ENCODE measurements at regions not wholly inside any gene's neighbourhood (a gene's known extent, or its start where the extent isn't known, plus 50 kb on each side); places are given as distances from the start of the nearest gene placed in this dataset.

DNA sequence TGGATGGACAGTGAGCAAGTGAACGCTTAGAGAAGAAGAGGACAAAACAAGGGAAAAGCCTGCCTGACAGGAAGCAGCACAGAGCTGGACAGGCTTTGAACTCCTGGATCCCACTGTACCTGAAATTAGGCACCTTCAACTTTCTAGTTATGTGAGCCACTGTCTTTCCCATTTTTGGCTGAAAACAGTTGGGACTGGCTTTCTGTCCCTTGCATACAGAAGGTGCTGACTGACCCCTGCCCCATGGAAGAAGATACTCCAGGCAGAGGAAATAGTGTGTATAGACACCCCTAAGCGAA lies 122.8 kb downstream of the CEBPB start:
- Histone ChIP-seq H3K27me3 (ENCODE audit: insufficient read depth, low read length, poor library complexity, severe bottlenecking) (no peaks in the 10 kb centered on the region), H4K20me1 (ENCODE audit: insufficient read depth, low read length, poor library complexity, severe bottlenecking) (no peaks in the 10 kb centered on the region), H3F3A (ENCODE audit: low read depth) (no peaks in the 10 kb centered on the region; the same call in 1 of the 2 replicates), H3K36me3 (ENCODE audit: insufficient read depth, low read length) (no peaks in the 10 kb centered on the region), H3K9me3 (ENCODE audit: insufficient read depth, low read depth, low read length) (no peaks in the 10 kb centered on the region), H3K9ac (ENCODE audit: low read depth, low read length, poor library complexity, severe bottlenecking) (no peak overlapping the region), H3K4me3 (ENCODE audit: low read length, poor library complexity, severe bottlenecking) (no peak overlapping the region), H3K4me2 (ENCODE audit: low read depth, low read length, poor library complexity, severe bottlenecking) (no peak overlapping the region), H2AFZ (ENCODE audit: low read length) (no peak overlapping the region), H3K9me2 (replicated peaks; ENCODE audit: low read depth, low read length) (no peaks in the 10 kb centered on the region), H3K79me2 (ENCODE audit: insufficient read depth, low read length) (no peaks in the 10 kb centered on the region), H3K4me1 (ENCODE audit: insufficient read depth, low read length, poor library complexity, severe bottlenecking) (no peaks in the 10 kb centered on the region)
- TF ChIP-seq EZH2phosphoT487 (IDR thresholded peaks at IDR 0.05; ENCODE audit: borderline replicate concordance) = no peak
- TF ChIP-seq, protein P1, sequence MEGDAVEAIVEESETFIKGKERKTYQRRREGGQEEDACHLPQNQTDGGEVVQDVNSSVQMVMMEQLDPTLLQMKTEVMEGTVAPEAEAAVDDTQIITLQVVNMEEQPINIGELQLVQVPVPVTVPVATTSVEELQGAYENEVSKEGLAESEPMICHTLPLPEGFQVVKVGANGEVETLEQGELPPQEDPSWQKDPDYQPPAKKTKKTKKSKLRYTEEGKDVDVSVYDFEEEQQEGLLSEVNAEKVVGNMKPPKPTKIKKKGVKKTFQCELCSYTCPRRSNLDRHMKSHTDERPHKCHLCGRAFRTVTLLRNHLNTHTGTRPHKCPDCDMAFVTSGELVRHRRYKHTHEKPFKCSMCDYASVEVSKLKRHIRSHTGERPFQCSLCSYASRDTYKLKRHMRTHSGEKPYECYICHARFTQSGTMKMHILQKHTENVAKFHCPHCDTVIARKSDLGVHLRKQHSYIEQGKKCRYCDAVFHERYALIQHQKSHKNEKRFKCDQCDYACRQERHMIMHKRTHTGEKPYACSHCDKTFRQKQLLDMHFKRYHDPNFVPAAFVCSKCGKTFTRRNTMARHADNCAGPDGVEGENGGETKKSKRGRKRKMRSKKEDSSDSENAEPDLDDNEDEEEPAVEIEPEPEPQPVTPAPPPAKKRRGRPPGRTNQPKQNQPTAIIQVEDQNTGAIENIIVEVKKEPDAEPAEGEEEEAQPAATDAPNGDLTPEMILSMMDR (conservative IDR thresholded peaks at IDR 0.05; ENCODE audit: low read length) = no peak

DNA sequence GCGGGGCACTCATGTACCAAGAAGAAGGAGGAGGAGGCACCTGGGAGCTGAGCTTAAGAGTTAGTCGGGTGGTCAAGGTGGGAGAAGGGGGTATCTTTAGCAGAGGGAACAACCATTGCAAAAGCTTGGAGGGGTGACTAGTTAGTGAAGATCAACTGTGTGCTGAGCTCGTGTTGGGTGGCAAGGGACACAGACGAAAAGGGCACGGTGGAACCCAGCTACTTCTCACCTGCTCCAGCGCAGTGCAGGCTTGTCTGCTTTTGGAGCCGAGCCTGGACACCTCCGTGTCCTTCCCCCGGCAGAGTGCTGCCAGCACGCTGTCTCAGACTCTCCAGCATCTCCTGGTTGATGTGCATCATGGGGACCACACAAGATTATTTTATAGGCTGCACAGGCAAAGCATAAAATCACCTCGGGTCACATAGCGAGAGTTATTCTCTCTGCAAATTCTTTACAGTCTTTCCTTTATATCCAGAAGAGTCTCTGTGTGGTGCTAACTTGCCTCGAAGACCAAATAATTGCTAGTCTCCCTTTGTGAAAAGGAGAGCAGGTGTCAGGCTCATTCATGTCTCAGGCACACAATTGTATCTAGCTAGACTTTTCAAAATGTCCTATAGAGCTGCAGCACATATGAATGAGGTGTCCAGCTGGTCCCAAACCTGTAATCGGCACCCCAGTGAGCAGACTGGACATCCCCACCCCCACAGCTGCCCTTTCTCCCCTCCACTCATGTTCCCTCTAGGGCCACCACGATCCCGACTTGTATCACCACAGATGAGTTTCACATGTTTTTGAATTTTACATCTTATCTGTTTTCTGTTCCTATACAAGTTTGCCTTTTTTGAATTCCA lies 123.4 kb downstream of the CEBPB start:
- TF ChIP-seq, protein P1 (conservative IDR thresholded peaks at IDR 0.05; ENCODE audit: low read length) = no peak
- TF ChIP-seq EZH2phosphoT487 (IDR thresholded peaks at IDR 0.05; ENCODE audit: borderline replicate concordance) = no peak
- no peaks in the 10 kb centered on the region for H4K20me1 ChIP-seq (ENCODE audit: insufficient read depth, low read length, poor library complexity, severe bottlenecking)
- H3K9ac ChIP-seq (ENCODE audit: low read depth, low read length, poor library complexity, severe bottlenecking) = no peak overlapping the region
- no peak overlapping the region for H3K4me3 ChIP-seq (ENCODE audit: low read length, poor library complexity, severe bottlenecking)
- H3K36me3 ChIP-seq (ENCODE audit: insufficient read depth, low read length) = no peaks in the 10 kb centered on the region
- H3K79me2 ChIP-seq (ENCODE audit: insufficient read depth, low read length) = no peaks in the 10 kb centered on the region
- H3K9me2 ChIP-seq (replicated peaks; ENCODE audit: low read depth, low read length) = no peaks in the 10 kb centered on the region
- H3F3A ChIP-seq (ENCODE audit: low read depth) = no peaks in the 10 kb centered on the region; the same call in 1 of the 2 replicates
- no peaks in the 10 kb centered on the region for H3K27me3 ChIP-seq (ENCODE audit: insufficient read depth, low read length, poor library complexity, severe bottlenecking)
- no peaks in the 10 kb centered on the region for H3K4me1 ChIP-seq (ENCODE audit: insufficient read depth, low read length, poor library complexity, severe bottlenecking)
- no peak overlapping the region for H3K4me2 ChIP-seq (ENCODE audit: low read depth, low read length, poor library complexity, severe bottlenecking)
- no peaks in the 10 kb centered on the region for H3K9me3 ChIP-seq (ENCODE audit: insufficient read depth, low read depth, low read length)
- H2AFZ ChIP-seq (ENCODE audit: low read length) = no peak overlapping the region

DNA sequence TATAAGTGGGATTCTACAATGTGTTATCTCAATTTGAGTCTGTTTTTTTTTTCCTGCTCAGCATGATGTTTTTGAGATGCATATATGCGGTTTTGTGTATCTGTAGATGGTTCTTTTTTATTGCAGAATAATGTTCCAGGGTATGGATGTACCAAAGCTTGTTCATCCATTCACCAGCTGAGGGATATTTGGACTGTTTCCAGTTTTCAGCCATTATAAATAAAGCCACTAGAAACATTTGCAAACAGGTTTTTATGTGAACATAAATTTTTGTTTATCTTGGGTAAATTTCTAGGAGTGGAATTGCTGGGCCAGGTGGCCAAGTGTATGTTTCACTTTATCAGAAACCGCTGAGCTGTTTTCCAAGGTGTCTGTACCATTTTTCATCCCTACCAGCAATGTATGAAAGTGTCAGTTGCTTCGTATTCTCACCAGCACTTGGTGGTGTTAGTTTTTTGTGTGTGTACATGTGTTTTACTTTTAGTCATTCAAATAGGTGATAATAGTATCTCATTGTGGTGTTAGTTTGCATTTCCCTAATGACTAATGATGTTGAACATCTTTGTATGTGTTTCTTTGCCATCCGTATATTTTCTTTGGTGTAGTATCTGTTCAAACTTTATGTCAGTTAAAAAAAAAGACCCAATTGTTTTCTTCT lies 124.2 kb downstream of the CEBPB start:
- H3K4me2 ChIP-seq (ENCODE audit: low read depth, low read length, poor library complexity, severe bottlenecking) = no peak overlapping the region

More for the DNA sequence above, 124.2 kb downstream of the CEBPB start:
- H3K4me3 ChIP-seq (ENCODE audit: low read length, poor library complexity, severe bottlenecking) = no peak overlapping the region
- H3K27me3 ChIP-seq (ENCODE audit: insufficient read depth, low read length, poor library complexity, severe bottlenecking) = no peaks in the 10 kb centered on the region
- H3K36me3 ChIP-seq (ENCODE audit: insufficient read depth, low read length) = no peaks in the 10 kb centered on the region
- no peak overlapping the region for H3K9ac ChIP-seq (ENCODE audit: low read depth, low read length, poor library complexity, severe bottlenecking)
- TF ChIP-seq, protein P1 (conservative IDR thresholded peaks at IDR 0.05; ENCODE audit: low read length) = no peak
- no peak for TF ChIP-seq EZH2phosphoT487 (IDR thresholded peaks at IDR 0.05; ENCODE audit: borderline replicate concordance)
- H3K4me1 ChIP-seq (ENCODE audit: insufficient read depth, low read length, poor library complexity, severe bottlenecking) = no peaks in the 10 kb centered on the region
- H3K9me2 ChIP-seq (replicated peaks; ENCODE audit: low read depth, low read length) = no peaks in the 10 kb centered on the region
- H2AFZ ChIP-seq (ENCODE audit: low read length) = no peak overlapping the region
- H3K9me3 ChIP-seq (ENCODE audit: insufficient read depth, low read depth, low read length) = no peaks in the 10 kb centered on the region
- H4K20me1 ChIP-seq (ENCODE audit: insufficient read depth, low read length, poor library complexity, severe bottlenecking) = no peaks in the 10 kb centered on the region
- H3K79me2 ChIP-seq (ENCODE audit: insufficient read depth, low read length) = no peaks in the 10 kb centered on the region
- no peaks in the 10 kb centered on the region; the same call in 1 of the 2 replicates for H3F3A ChIP-seq (ENCODE audit: low read depth)

Data from Loucy (cell line).